B cell (primary cell): ENCODE measurements at regions not wholly inside any gene's neighbourhood (a gene's known extent, or its start where the extent isn't known, plus 50 kb on each side); places are given as distances from the start of the nearest gene placed in this dataset.

Experiments
- EZH2 ChIP-seq: IDR thresholded peaks from 2 replicates; pipeline ENCODE4 v1.6.1; 2012; ENCODE audit warnings: borderline replicate concordance, low read depth, mild to moderate bottlenecking, moderate library complexity, low read length; ENCODE audit not compliant: insufficient read depth, poor library complexity, severe bottlenecking
- TF ChIP-seq, protein P1 (sequence below): fragments of 200-600 bp; IDR thresholded peaks from one replicate; pipeline ENCODE4 v1.8.0; 2022; ENCODE audit warnings: antibody characterized with exemption, mild to moderate bottlenecking

DNA sequence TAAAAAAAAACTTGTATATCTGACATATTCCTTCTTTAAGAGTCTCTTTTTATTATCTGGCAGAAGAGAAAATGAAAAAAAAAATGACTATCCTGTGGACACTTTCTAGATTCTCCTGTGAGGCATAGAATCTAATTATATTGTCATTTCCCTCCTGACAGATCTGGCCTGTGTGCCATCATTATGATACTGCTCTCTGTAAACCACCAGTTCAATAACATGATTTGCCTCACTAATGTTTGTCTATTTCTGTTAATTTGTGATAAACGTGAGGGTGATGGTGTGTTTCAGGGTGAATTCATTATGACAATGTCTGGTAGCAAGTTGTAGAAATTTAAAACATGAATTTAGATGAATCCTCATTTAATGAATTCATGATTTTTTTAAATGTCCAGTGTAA lies 844.5 kb upstream of the ADGRB3 start:
- TF ChIP-seq, protein P1, sequence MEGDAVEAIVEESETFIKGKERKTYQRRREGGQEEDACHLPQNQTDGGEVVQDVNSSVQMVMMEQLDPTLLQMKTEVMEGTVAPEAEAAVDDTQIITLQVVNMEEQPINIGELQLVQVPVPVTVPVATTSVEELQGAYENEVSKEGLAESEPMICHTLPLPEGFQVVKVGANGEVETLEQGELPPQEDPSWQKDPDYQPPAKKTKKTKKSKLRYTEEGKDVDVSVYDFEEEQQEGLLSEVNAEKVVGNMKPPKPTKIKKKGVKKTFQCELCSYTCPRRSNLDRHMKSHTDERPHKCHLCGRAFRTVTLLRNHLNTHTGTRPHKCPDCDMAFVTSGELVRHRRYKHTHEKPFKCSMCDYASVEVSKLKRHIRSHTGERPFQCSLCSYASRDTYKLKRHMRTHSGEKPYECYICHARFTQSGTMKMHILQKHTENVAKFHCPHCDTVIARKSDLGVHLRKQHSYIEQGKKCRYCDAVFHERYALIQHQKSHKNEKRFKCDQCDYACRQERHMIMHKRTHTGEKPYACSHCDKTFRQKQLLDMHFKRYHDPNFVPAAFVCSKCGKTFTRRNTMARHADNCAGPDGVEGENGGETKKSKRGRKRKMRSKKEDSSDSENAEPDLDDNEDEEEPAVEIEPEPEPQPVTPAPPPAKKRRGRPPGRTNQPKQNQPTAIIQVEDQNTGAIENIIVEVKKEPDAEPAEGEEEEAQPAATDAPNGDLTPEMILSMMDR, result no peak
- TF ChIP-seq EZH2, result no peak
